GM18520 (cell line): ENCODE measurements at regions not wholly inside any gene's neighbourhood (a gene's known extent, or its start where the extent isn't known, plus 50 kb on each side); places are given as distances from the start of the nearest gene placed in this dataset.

Experiments used
- ATAC-seq: cut with Tn5 transposase; IDR thresholded peaks from one replicate; pipeline ENCODE4 v1.9.1; 2021; ENCODE audit not compliant: unreplicated experiment

DNA sequence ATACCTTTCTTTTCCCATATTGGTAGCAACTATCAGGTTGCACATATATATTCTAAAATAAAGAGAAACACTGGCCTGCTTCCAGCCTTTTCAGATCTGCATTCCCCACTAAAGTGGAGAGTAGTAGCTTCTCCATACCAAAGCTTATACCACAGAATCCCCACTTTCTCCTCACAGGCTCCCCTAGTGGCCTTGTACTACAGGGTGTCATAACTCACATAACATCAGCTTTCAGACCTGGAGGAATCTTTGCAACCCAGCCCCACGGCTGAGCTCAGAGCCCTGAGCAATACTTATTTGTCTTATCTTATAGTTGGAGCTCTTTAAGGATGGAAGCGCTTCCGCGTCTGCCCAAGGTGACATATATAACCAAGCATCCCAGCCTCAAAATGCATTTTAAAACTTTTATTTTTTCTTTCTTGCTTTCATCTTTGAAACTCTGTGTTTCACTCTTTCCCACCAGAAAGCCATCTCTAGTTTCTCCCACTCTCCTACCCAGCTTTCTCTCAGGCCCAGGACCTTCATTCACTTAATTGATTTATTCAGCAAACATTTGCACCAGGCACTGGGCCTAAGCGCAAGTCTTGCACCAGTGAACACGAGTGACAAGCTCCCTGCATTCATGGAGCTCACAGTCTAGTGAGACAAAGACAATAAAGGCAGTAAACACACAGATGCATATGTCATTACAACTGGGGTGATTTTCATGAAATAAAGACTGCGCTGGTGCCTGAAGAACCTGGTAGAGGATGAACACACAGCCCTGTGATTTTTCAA, 254.7 kb downstream of the IPO8 start:
- no peak for ATAC-seq

DNA sequence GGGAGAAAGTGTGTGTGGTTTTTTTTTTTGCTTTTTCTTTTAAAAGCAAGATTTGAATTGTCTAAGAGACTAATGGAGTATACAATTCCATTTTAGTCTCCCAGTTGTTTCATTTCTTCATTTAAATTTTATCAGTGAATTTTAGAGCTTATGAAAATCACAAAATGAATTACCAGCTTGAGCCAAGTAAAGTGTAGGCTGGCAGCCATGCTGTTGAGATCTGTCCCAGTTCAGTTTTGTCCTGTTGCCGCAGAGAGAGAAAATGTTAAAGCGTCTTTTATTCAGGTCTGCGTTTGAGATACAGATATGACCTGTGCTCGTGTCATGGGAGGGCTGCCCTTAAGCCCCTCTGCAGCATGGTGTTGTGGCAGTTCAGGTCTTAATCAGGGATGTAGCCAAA, 256.5 kb downstream of the IPO8 start:
- no peak for ATAC-seq

DNA sequence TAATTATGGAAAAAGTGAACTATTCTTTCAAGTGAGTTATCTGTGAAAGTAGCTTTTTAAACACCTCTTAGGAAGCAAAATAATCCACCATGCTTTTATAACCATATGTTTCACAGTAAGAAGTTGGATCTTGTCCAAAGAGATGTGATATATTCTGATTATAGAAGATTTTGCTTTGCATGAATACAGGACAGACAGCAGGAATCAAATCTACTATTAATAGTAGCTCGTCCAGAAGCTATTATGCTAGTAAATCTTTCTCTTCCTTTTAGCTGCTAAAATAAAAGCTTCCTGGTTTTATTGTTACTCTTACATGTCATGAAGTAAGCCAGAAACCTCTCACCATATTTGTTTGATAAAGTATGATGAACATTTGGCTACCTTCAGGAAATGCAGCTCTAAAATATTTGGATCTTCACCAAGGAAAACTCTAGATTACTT, 257.0 kb downstream of the IPO8 start:
- no peak for ATAC-seq

DNA sequence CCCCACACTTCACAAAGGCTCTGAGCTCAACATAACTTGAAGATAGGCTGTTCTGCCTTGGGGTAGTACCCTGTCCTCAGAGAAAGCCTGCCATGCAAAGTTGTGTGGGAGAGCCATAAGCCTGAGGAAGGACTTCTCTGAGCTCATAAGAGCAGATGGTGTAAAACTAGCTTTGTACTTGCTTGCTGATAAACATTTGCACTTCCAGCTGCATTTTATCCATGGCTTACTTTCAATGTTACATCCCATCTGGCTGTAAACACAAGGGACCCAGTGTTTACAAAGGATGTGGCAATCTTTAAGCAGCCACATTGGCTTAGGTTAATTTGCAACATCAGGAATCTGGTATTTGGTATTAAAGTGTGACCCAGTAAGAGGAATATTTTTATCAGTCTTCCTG, 258.1 kb downstream of the IPO8 start:
- no peak for ATAC-seq

DNA sequence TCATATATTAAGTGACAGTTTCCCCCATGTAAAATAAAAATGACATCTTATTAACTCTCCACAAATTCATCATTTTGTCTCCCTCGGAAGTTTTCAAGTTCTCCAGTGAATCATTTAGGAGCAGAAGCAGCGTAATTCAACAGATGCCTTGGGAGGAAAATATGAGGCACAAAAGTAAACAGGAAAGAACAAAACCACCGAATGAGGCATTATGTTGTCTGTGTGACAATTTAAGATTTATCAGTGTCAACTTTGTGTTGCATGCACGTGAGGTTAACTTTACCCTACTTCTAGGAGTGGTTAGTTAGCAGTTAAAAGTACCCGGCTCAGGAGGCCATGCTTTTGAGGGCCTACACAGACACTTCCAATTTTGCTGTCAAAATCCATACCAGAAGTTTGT, 258.6 kb downstream of the IPO8 start:
- ATAC-seq = no peak

DNA sequence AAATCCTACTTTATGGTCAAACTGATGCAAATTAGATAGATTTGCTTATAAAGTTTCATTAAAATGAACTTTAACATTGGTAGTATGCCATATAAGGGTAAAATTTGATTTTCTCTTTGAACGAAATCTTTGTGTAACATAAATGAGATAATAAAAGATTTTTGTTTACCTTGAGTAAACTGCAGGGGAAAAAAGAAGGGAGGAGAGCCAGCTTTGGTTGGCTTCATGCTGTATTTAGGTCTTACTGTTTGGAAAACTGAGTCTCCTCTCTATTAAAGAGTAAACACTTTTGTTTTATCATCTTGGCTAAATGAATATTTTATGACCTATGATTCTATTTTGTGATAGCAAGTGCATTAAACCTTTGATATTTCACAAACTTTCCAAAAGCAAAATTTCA, 267.6 kb downstream of the IPO8 start:
- ATAC-seq = no peak

DNA sequence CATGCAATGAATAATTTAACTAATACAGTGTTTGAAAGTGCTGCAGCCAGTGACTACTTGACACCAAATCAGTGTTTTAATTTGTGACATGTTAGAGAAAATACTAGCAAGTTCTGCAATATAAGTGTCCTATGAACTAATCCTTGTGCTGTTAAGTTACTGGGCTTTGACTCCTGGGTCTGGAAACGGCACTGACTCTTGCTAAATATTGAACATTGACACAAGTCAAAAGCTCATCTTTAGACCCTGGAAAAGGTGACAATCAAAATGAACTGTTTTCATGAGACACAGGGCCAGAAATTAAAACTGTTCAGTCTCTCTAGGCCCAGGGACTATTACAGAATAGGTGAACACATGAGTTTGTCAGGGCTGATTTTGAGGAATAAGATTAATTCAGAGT, 268.1 kb downstream of the IPO8 start:
- ATAC-seq = no peak

DNA sequence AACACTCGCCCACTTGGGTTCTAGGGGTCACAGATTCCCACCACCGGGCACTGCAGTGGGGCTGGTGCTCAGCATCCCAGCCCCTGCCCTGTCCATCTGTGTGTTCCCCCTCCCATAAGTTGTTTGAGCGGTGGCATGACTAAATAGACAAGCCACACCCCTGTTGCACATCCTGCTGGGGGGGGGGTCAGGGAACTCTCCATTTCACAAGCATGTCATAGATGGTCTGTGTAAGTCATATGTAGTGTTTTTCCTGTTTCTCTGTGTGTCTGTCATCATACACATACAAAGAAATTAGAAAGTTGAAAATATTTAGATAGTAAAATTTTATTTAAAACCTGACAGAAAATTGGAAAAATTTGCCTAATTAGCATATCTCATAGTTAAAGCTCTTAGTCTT, 270.2 kb downstream of the IPO8 start:
- ATAC-seq = no peak

DNA sequence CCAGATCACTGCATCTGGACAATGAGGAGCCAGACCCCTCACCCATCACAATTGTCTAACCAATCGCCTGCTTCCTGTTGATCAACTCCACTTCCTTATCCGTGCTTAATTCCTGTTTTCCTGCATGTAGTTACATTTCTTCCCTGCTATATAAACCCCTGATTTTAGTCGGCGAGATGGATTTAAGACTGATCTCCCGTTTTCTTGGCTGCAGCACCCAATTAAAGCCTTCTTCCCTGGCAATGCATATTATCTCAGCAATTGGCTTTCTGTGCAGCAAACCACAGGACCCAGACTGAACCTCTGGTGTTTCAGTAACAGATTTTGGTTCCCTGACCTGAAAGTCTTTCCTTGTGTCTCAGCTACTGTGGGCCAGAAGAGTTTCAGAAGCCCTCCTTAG, 272.3 kb downstream of the IPO8 start:
- ATAC-seq = no peak

DNA sequence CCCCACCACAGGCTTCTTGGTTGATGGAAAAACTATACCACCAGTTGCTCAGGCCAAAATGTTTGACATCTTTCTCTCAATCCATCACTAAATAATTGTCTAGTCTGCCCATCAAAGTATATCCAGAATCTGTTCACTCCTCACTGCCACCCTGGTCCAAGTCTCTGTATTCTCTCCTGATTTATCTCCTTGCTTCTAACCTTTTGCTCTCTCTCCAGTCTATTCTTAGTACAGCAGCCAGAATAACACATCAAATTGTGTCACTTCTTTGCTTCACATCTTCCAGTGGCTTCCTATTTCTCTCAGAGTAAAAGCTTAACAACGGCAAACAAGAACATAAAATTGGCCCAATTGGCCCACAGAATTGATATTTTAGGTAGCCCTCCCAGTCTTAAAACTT, 272.8 kb downstream of the IPO8 start:
- no peak for ATAC-seq

DNA sequence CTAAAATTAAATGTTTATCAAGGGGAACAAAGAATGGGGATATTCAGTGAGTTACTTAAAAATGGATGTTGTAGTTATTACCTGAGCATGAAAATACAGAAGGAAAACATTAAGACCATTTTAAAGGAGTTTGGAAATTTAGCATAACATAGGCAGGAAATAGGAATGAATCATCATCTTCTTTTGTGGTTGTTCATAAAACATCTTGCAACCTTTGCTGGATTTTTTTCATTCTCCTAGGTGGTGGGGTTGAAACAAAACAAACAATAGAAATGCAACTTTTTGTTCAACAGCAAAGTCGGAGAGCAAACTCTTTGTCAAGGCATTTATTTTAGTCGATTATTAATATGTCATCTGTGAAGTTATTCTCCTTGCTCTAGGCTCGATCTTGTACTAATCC, 275.1 kb downstream of the IPO8 start:
- ATAC-seq = no peak

DNA sequence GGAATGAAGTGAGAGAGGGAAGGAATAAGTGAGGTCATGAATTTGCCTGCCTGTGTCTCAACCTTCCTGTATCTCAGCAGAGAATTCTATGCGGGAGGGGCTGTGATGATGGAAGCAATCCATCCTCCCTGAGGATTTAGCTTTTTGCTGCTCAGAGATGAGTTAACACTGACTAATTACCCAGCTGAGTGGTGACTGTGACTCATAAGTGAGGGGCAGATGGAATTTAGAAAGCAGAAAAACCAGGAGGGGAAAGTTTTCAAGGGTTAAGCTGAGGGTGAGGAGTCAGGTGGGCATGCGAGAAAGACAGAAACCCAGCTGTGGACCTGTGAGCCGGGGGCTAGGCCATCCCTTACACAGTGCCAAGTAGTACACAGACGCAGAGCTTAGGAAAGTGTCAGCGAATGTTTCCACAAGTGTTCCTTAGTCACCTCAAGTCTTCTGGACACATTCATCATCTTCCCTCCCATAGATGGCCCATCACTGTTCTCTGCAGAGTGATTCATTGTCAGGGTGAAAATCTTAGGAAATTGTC, 277.9 kb downstream of the IPO8 start:
- ATAC-seq = no peak

DNA sequence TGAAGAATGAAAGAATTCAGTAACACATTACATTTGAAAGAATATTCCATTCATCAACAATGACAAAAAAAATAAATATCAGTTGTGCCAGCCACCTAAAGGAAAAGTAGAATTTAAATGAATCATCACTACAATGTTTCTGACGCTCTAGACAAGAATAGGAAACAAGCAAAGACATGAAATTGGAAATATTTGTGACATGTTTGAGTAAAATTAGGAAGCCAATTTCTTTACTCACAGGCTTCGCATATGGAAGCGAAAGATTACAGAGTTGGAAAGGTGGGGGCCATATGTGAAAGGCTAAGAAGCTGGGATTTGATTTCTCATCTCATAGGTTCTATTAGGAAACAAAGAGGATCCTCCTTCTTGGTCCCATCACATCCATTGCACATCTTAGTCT, 279.0 kb downstream of the IPO8 start:
- no peak for ATAC-seq

DNA sequence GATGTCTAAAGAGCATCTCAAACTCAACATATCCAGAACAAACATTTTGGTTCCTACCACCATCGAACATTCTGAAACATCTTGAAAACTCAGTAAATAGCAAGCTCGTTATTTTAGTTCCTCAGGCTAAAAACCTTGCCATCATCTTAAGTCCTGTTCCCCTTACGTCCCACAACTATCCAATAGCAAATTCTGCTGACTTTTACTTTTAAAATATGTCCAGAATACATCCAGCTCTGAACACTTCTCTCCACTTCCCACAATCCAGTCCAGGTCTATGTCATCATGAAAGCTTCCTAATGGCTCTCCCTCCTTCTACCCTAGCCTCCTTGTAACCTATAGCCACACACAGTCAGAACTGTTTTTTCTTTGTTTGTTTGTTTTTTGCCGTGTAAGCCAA, 279.9 kb downstream of the IPO8 start:
- no peak for ATAC-seq

DNA sequence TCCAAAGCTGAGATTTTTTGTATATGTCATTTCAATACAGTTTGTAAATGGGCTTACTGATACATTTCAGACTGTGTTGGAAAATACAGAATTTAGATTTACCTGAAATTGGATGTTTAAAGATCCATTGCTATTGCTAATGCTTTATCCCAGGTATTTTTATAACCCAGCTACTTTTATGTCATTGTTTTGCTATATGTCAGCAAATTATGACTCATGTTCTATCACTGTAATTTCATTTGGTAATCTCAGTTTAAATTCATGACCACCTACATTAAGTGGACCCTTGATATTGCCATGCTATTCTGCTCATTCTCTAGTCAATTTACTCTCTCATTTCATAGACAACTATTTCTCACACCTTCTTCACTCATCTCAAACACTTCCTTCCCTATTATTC, 281.2 kb downstream of the IPO8 start:
- no peak for ATAC-seq

DNA sequence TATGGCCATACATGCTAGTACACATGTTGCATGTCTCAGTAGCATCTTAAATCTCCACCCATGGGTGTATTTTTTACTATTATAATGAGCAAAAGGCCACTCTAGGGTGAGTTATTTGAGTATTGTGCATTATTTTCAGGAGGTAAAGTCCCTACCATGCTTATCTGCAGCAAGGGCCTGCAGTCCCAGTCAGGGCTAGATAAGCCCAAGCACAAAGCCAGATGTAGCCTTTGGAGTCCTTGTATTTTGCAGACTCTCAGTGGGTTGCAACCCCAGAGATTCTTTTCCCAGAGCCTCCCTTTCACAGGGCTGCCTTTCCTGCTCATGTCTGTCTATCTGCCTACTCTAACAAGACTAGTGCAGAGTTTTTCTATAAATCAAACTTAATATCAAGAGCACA, 295.3 kb downstream of the IPO8 start:
- ATAC-seq = no peak

DNA sequence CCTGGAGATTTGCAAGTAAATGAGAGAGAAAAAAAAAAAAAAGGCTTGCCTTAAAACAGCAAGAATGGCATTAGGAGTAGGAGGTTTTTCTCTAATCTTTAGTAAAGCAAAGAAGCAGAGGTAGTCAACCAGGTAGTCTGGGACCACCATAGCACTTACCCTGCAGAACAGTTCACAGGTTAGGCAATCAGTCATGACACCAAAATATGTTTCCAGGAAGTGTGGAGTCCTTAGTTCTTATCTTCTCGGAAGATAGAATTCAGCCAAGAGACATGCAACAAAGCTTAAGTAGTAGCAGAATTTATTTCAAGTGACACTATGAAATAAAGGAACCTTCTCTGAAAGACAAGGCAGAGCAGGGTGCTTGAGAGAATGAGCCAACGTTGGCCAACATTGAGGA, 295.8 kb downstream of the IPO8 start:
- ATAC-seq = no peak

DNA sequence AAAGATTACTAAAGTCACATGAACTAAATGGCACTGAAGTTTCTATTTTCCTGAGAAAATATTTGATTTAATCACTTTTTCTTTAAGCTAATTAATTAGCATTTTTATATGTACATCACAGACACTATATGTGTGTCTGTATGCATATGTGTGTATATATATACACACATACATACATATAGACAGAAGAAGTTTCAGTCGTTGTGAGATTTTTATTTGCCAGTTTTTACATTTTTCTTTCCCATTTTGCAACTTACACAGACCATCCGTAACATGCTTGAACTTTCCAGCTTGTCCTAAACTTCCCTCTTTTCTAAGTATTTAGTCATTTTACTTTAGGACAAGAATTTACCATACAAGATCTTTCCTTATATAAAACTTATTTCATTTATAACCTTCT, 299.1 kb downstream of the IPO8 start:
- no peak for ATAC-seq

DNA sequence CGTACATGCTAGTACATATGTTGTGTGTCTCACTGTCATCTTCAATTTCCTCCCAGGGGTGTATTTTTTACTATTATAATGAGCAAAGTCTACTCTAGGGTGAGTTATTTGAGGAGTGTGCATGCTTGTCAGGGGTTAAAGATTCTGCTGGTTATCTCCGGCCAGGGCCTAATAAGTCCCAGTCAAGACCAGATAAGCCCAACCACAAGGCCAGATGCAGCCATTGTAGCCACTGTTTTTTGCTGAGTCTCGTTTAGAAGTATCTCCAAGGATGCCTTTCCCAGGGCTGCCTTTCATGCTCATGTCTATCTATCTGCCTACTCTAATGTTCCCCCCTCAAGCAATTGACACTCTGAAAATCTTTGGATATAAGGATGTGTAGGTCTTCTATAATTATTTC, 300.5 kb downstream of the IPO8 start:
- ATAC-seq = no peak

DNA sequence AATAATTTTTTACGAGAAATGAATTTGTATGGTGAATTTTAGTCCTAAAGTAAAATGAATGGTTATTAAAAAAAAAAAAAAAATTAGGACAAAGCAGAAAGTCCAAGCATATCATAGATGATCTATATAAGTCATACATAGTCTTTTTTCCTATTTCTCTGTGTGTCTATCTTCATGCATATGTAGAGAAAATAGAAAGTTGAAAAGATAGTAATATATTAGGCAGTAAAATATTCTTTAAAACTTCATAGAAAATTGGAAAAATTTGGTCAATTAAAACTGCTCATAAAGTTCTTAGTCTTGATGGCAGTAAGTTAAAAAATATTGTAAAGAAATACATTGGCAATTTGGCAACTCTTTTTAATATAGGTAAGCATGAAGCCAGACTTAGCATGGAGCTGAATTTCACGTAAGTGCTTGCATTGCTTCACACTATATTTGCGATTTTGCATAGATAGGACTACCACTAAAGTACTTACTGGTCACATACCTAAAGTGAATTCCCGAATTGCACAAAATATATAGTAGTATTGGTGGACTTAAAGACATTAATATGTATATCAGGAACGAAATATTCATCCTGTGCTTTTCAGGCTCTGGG, 303.8 kb downstream of the IPO8 start:
- no peak for ATAC-seq

DNA sequence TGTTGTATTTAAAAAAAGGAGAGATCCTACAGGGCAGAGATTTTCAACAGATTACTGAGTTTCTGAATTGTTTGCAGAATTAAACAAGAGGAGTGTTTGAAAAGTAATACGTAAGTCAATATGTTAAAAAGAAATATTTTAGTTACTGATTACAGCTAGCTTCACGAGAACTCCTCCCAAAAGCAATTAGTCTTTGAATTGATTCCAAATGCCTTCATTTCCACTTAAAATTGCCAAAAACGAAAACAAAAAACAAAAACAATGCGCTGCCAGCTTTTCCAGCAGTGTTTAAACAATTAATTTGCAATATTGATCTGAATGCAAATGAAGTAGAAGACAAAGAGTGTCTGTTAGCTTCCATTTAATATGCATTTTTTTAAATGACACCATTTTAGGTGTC, 310.0 kb downstream of the IPO8 start:
- no peak for ATAC-seq

DNA sequence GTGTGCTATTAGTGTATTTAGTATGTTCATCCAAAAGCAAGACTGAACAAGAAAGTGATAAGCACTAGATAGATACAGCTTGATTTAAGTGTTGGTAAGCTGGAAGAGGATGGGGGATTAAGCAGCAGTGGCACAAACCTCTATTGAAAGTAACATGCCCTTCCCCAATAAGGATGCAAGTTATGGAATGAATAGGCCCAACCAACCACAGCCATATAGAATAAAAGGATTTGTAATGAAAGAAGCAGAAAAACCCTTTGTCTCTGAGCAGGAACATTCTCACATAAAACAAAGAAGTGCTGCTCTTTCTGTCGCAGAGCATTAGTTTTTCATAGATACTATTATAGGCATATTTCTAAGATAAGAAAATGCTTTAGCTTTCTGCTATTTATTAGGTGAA, 310.7 kb downstream of the IPO8 start:
- ATAC-seq = no peak

DNA sequence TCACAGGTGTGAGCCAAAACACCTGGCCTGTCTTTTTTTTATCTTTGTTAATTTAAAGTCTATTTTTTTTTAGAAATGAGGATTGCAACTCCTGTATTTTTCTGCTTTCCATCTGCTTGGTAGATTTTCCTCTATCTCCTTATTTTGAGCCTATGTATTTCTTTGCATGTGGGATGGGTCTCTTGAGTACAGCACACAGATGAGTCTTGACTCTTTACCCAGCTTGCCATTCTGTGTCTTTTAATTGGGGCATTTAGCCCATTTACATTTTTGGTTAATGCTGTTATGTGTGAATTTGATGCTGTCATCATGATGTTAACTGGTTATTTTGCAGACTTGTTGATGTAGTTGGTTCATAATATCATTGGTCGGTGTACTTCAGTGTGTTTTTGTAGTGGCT, 317.4 kb downstream of the IPO8 start:
- ATAC-seq = no peak
